ENCODE measurements at regions not wholly inside any gene's neighbourhood (a gene's known extent, or its start where the extent isn't known, plus 50 kb on each side); places are given as distances from the start of the nearest gene placed in this dataset.

DNA sequence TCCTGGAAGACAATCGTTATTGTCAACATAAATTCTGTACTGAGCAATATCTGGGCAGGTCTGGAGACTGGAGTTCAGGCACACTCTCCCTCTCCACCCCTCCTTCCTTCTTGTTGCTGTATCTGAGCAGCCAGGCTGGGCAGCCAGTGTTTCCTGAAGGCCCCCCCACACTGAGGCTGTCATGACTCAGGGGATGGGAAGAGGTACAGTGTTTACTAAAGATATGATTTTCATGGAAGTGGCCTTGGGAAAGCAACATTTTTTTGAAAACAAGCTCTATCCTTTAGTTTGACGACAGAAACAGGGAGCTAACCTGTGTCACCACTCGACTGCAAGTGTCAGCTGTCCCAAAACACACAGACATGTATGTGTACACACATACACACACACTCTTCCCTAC lies 1485.4 kb upstream of the TMEM132C start:
- H2AFZ ChIP-seq (ENCODE audit: low read depth, low read length) = no peak overlapping the region
- no peaks in the 10 kb centered on the region for H3K4me1 ChIP-seq (ENCODE audit: insufficient read depth, low read length)
- no peaks in the 10 kb centered on the region for H3K36me3 ChIP-seq (ENCODE audit: insufficient read depth, low read length)
- no peak overlapping the region for H3K4me3 ChIP-seq (ENCODE audit: low read length)
- no peaks in the 10 kb centered on the region for H3K27me3 ChIP-seq (ENCODE audit: insufficient read depth, low read length)
- no peaks in the 10 kb centered on the region for H3K9me3 ChIP-seq (ENCODE audit: low read length)

DNA sequence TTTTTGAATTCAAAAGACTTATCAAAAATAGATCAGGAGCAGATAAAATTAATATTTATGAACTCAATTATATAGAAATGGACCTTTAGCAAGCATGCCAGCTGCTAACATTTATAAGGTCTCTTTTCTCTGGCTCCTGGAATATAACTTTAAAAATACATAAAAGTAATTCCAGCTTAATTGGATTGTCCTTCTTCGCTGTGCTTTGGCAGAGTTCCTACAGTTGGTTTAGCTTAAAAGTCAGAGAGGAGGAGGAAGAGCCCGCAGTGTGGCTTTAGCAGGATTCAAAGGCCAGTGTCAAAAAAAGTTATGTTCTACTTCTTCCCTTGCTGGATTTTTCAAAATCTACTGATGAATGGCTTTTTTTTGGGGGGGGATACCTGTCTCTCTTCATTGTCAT lies 1484.9 kb upstream of the TMEM132C start:
- Histone ChIP-seq H3K4me1 (ENCODE audit: insufficient read depth, low read length) (no peaks in the 10 kb centered on the region), H3K9me3 (ENCODE audit: low read length) (no peaks in the 10 kb centered on the region), H3K27me3 (ENCODE audit: insufficient read depth, low read length) (no peaks in the 10 kb centered on the region), H3K4me3 (ENCODE audit: low read length) (no peak overlapping the region), H2AFZ (ENCODE audit: low read depth, low read length) (no peak overlapping the region), H3K36me3 (ENCODE audit: insufficient read depth, low read length) (no peaks in the 10 kb centered on the region)

DNA sequence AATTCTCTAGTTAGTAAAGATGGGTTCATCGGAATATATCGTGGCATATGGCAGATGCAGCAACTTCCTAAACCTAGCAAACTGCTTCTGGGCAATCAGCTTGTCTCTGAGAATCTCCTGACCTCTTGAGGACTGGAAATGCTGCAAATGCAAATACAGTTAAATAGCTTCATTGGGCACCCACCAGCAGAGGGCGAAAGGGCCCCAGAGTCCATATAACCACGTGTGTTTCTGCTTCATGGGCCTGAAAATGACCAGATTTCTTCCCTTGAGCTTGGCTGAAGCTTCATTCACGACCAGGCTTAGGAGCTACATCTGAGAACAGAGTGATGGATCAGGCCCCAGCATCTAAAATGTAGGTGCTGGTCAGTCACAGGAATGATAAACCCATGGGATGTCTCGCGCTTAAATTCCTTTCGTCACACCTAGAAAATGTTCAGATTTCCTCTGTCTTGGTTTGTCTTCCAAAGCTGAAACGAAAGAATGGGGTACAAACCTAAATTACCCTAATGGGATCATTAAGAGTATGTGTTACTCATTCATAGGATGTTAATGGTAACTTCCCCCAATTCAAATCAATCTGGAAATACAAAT lies 1482.5 kb upstream of the TMEM132C start:
- no peaks in the 10 kb centered on the region for H3K36me3 ChIP-seq (ENCODE audit: insufficient read depth, low read length)
- no peak overlapping the region for H2AFZ ChIP-seq (ENCODE audit: low read depth, low read length)
- H3K4me1 ChIP-seq (ENCODE audit: insufficient read depth, low read length) = no peaks in the 10 kb centered on the region
- no peaks in the 10 kb centered on the region for H3K27me3 ChIP-seq (ENCODE audit: insufficient read depth, low read length)
- no peaks in the 10 kb centered on the region for H3K9me3 ChIP-seq (ENCODE audit: low read length)
- H3K4me3 ChIP-seq (ENCODE audit: low read length) = no peak overlapping the region

DNA sequence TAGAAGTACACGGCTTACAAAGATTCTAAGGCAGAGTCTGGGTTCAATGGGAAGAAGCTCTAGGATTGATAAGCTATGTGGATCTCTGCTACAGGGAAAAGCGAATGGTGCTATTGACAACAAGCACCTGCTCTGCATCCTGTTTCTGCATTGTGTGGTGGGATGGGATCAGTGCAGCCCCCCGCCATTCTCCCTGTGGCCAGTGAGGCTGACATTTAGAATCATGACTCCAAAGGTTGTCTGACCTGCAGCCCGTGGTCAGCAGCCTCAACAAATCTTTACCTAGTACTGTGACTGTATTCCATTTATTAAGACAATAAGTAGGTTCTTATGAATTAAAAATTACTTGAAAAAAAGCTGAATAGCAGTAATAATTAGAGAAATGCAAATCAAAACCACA lies 1477.0 kb upstream of the TMEM132C start:
- Histone ChIP-seq H3K27me3 (ENCODE audit: insufficient read depth, low read length) (no peaks in the 10 kb centered on the region), H3K36me3 (ENCODE audit: insufficient read depth, low read length) (no peaks in the 10 kb centered on the region), H3K9me3 (ENCODE audit: low read length) (no peaks in the 10 kb centered on the region), H2AFZ (ENCODE audit: low read depth, low read length) (no peak overlapping the region), H3K4me1 (ENCODE audit: insufficient read depth, low read length) (no peaks in the 10 kb centered on the region), H3K4me3 (ENCODE audit: low read length) (no peak overlapping the region)

DNA sequence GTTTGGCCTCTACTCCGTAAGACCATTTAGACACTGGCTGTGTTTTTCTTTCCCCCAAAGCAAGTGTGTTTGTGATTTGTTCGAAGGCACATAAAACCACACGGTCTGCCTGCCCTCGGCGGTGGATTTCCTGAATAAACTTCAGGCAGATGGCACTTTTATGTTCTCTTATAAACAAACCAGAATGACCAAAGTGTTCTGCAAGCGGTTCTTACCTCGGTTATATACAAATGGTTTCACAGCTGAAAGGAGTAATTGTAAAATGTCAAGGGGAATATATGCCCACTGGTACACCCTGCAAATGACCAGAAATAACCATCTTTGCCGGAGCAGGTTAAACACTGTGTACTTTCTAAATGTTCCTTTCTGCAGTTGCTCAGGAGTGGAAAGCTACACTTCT lies 1475.8 kb upstream of the TMEM132C start:
- Histone ChIP-seq H2AFZ (ENCODE audit: low read depth, low read length) (no peak overlapping the region), H3K9me3 (ENCODE audit: low read length) (no peaks in the 10 kb centered on the region), H3K4me1 (ENCODE audit: insufficient read depth, low read length) (no peaks in the 10 kb centered on the region), H3K27me3 (ENCODE audit: insufficient read depth, low read length) (no peaks in the 10 kb centered on the region), H3K4me3 (ENCODE audit: low read length) (no peak overlapping the region), H3K36me3 (ENCODE audit: insufficient read depth, low read length) (no peaks in the 10 kb centered on the region)

DNA sequence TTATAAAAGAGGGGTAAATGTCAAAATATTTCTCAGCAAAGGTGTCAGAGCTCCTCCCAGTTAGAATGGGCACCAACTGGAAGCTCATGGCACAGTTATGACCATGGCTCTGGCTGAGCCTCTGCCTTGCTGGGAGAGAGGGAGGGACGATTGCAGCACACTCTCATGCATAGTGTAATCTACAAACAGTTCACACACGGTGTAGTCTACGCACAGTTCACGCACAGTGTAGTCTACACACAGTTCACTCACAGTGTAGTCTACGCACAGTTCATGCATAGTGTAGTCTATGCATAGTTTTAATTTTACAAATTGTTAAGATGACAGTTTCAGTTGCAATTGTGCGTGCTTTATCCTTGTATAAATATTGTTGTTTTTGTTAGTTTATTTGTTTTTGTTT lies 1474.6 kb upstream of the TMEM132C start:
- Histone ChIP-seq H3K4me3 (ENCODE audit: low read length) (no peak overlapping the region), H3K4me1 (ENCODE audit: insufficient read depth, low read length) (no peaks in the 10 kb centered on the region), H3K27me3 (ENCODE audit: insufficient read depth, low read length) (no peaks in the 10 kb centered on the region), H2AFZ (ENCODE audit: low read depth, low read length) (no peak overlapping the region), H3K36me3 (ENCODE audit: insufficient read depth, low read length) (no peaks in the 10 kb centered on the region), H3K9me3 (ENCODE audit: low read length) (no peaks in the 10 kb centered on the region)

DNA sequence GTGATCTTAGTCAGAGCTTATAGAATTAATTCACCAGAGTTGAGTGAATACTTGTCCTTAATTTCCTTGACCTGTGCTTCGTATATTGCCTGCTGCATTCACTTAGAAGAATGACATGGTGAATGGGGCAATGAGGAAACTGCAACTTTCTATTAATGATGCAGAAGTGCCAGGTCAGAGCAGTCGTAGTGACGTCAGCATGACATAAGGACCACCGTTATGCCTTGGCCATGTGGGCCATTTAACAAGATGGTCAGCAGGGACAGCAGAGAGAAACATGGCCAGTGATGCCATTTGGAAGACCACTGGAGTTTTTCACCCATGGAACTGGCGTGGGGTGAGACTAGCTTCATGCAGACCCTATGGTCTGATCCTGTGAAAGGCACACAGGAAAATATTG lies 1469.4 kb upstream of the TMEM132C start:
- H3K9me3 ChIP-seq (ENCODE audit: low read length) = no peaks in the 10 kb centered on the region
- no peaks in the 10 kb centered on the region for H3K27me3 ChIP-seq (ENCODE audit: insufficient read depth, low read length)
- no peaks in the 10 kb centered on the region for H3K4me1 ChIP-seq (ENCODE audit: insufficient read depth, low read length)
- no peak overlapping the region for H2AFZ ChIP-seq (ENCODE audit: low read depth, low read length)
- no peaks in the 10 kb centered on the region for H3K36me3 ChIP-seq (ENCODE audit: insufficient read depth, low read length)
- no peak overlapping the region for H3K4me3 ChIP-seq (ENCODE audit: low read length)

DNA sequence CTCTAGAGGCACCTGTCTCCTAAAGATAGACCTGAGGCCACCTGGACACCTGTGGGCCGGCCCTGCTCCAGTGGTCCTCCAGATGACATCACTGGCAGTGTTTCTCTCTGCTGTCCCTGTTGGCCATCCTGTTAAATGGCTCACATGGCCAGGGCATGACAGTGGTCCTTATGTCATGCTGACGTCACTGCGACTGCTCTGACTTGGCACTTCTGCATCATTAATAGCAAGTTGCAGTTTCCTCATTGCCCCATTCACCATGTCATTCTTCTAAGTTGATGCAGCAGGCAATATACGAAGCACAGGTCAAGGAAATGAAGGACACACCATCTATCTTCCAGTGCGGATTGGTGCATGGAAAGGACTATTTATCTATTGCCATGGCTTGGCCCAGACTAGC lies 1468.5 kb upstream of the TMEM132C start:
- Histone ChIP-seq H3K36me3 (ENCODE audit: insufficient read depth, low read length) (no peaks in the 10 kb centered on the region), H3K27me3 (ENCODE audit: insufficient read depth, low read length) (no peaks in the 10 kb centered on the region), H2AFZ (ENCODE audit: low read depth, low read length) (no peak overlapping the region), H3K9me3 (ENCODE audit: low read length) (no peaks in the 10 kb centered on the region), H3K4me3 (ENCODE audit: low read length) (no peak overlapping the region), H3K4me1 (ENCODE audit: insufficient read depth, low read length) (no peaks in the 10 kb centered on the region)

DNA sequence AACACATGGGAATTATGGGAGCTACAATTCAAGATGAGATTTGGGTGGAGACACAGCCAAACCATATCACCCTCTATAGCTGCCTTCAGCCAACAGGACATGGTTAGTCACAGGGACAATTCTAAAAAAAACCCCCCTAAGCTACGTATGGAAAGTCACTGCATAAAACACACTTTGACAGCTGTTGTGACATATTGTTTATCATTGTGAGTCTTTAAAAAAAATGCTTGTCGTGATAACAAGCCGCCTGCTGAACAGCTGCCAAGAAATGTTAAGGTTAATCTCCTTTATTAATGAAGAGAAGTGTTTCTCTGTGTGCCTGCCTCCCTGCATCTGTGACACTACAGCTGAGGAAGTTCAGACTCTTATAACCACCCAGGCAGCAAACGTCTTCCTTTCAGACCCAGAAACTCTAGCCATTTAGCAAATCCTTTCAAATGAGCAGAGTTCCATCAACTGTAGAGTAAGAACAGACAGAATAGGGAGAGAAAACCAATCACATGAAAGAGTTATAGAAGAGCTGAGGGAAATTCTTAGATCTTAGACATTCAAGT lies 1459.6 kb upstream of the TMEM132C start:
- Histone ChIP-seq H3K4me3 (ENCODE audit: low read length) (no peak overlapping the region), H3K4me1 (ENCODE audit: insufficient read depth, low read length) (no peaks in the 10 kb centered on the region), H3K27me3 (ENCODE audit: insufficient read depth, low read length) (no peaks in the 10 kb centered on the region), H2AFZ (ENCODE audit: low read depth, low read length) (no peak overlapping the region), H3K9me3 (ENCODE audit: low read length) (no peaks in the 10 kb centered on the region), H3K36me3 (ENCODE audit: insufficient read depth, low read length) (no peaks in the 10 kb centered on the region)

DNA sequence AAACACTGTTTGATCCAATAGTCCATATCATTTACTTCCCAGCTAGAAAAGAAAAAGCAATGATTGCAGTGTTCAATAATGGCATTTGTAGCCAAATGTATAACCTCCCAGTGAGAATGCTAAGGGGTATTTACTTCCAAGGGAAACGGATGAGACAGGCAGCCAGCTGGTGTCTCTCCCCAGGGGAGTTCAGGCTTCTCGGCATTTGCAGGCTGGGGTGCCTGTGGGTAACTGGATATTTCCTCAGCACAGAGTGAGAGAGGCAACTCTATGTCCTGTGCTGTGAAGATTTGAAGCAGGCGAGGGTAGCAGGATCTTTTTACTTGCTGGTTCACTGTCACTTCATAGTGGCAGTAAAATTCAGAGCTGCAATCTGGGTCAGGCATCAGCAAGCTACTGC lies 1455.6 kb upstream of the TMEM132C start:
- no peaks in the 10 kb centered on the region for H3K27me3 ChIP-seq (ENCODE audit: insufficient read depth, low read length)
- no peak overlapping the region for H3K4me3 ChIP-seq (ENCODE audit: low read length)
- H3K4me1 ChIP-seq (ENCODE audit: insufficient read depth, low read length) = no peaks in the 10 kb centered on the region
- H2AFZ ChIP-seq (ENCODE audit: low read depth, low read length) = no peak overlapping the region
- H3K36me3 ChIP-seq (ENCODE audit: insufficient read depth, low read length) = no peaks in the 10 kb centered on the region
- H3K9me3 ChIP-seq (ENCODE audit: low read length) = no peaks in the 10 kb centered on the region

DNA sequence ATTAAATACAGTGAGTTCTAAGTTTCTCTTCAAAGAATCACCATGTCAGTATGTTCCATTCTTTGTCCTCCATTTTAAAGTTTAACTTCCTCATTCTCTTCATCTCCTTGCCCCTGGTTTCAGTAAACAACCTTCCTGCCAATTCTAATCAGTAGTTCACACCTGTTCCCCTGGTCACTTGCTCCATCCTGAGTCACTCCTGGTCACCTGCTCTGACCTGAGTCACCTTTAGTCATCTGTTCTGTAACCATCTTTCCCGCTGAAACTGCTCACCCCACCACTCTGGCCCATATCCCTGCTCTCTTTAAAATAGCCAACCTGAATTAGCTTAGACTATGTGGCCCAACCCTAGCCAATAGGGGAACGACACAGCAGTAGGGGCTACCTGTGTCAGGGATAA lies 1447.4 kb upstream of the TMEM132C start:
- no peaks in the 10 kb centered on the region for H3K9me3 ChIP-seq (ENCODE audit: low read length)
- no peaks in the 10 kb centered on the region for H3K36me3 ChIP-seq (ENCODE audit: insufficient read depth, low read length)
- H3K27me3 ChIP-seq (ENCODE audit: insufficient read depth, low read length) = no peaks in the 10 kb centered on the region
- no peaks in the 10 kb centered on the region for H3K4me1 ChIP-seq (ENCODE audit: insufficient read depth, low read length)
- no peak overlapping the region for H3K4me3 ChIP-seq (ENCODE audit: low read length)
- no peak overlapping the region for H2AFZ ChIP-seq (ENCODE audit: low read depth, low read length)

DNA sequence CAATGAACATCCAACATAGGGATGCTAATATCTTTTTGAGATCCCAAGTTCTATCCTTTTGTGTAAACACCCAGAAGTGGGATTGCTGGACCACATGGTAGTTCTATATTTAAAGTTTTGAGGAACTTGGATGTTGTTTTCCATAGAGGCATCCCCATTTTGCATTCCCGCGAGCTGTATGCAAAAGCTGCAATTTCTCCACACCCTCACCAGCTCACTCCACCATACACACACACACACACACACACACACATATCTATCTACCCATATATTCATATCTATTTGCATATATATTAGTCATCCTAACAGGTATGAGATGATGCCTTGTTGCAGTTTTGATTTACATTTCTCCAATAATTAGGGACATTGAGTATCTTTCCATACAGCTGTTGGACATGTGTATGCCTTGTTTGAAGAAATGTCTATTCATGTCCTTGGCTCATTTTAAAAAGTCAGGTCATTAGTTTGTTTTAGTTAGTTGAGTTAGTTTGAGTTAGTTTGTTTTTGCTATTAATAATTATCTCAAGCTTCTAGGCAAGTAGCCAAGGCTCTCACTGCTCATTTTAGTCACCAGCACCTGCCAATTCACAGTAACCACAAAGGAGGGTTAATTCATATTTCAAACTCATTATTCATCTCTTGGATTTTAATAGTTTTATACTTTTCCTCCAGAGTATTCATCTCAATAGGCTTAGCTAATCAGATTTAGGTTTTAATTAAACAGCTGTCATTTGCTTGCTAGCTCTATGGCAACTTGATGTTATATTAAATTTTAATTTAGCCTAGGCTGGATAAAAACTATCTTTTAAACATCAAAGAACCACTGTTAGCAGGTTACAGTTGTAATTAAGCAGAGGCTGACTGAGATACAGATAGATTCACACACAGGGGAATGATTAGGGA lies 1435.9 kb upstream of the TMEM132C start:
- Histone ChIP-seq H3K4me1 (ENCODE audit: insufficient read depth, low read length) (no peaks in the 10 kb centered on the region), H3K9me3 (ENCODE audit: low read length) (no peaks in the 10 kb centered on the region), H3K36me3 (ENCODE audit: insufficient read depth, low read length) (no peaks in the 10 kb centered on the region), H3K27me3 (ENCODE audit: insufficient read depth, low read length) (no peaks in the 10 kb centered on the region), H3K4me3 (ENCODE audit: low read length) (no peak overlapping the region), H2AFZ (ENCODE audit: low read depth, low read length) (no peak overlapping the region)

DNA sequence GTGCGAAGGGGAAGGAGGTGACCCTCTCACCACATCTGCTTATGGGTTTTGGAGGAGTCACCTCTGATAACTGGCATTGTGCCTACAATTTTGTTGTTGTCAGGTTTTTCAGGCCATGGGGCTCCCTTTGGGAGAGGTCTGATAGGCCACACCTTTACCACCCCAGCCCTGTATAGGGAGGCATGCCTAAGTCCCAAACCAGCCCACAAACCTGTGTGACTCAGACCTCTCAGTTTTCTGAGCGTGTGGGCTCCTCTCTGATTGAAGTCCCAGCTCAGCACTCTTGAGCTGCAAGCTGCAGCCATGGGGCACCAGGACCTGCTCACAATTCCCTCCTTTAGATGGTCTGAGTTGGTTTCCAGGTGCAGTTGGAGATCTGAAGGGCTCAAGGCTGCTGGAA lies 1429.3 kb upstream of the TMEM132C start:
- H3K9me3 ChIP-seq (ENCODE audit: low read length) = no peaks in the 10 kb centered on the region
- H2AFZ ChIP-seq (ENCODE audit: low read depth, low read length) = no peak overlapping the region
- H3K36me3 ChIP-seq (ENCODE audit: insufficient read depth, low read length) = no peaks in the 10 kb centered on the region
- no peaks in the 10 kb centered on the region for H3K4me1 ChIP-seq (ENCODE audit: insufficient read depth, low read length)
- H3K27me3 ChIP-seq (ENCODE audit: insufficient read depth, low read length) = no peaks in the 10 kb centered on the region
- no peak overlapping the region for H3K4me3 ChIP-seq (ENCODE audit: low read length)
